GM21360 (cell line): ENCODE measurements at regions not wholly inside any gene's neighbourhood (a gene's known extent, or its start where the extent isn't known, plus 50 kb on each side); places are given as distances from the start of the nearest gene placed in this dataset.
"Not testable (repeated sequence)": the region's sequence is repeated elsewhere in the genome, so short reads cannot be mapped to it uniquely, and the experiment has no call there.

Experiments
- ATAC-seq: cut with Tn5 transposase; IDR thresholded peaks from one replicate; pipeline ENCODE4 v1.9.1; 2021; ENCODE audit warnings: mild to moderate bottlenecking, moderate library complexity; ENCODE audit not compliant: unreplicated experiment

GRCh38 chr9:82488313-82489200 is 500.0 kb downstream of the SPATA31D1 start:
- ATAC-seq = no peak

- no peak for ATAC-seq
Measured at GRCh38 chr9:82489201-82489821, 500.7 kb downstream of the SPATA31D1 start.

GRCh38 chr9:82490019-82490499 is 501.5 kb downstream of the SPATA31D1 start:
- ATAC-seq = no peak

DNA sequence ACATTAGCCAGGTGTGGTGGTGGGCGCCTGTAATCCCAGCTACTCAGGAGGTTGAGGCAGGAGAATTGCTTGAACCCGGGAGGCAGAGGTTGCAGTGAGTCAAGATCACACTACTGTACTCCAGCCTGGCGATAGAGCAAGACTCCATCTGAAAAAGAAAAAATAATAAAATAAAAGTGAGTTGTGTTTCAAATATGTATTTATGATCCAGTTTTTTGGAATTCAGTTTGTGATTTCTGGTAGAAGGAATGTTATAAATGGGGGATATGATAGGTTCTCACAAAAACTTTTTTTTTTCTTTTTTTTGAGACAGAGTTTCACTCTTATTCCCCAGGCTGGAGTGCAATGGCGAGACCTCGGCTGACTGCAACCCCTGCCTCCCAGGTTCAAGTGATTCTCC is 502.2 kb downstream of the SPATA31D1 start:
- ATAC-seq = not testable (repeated sequence)

DNA sequence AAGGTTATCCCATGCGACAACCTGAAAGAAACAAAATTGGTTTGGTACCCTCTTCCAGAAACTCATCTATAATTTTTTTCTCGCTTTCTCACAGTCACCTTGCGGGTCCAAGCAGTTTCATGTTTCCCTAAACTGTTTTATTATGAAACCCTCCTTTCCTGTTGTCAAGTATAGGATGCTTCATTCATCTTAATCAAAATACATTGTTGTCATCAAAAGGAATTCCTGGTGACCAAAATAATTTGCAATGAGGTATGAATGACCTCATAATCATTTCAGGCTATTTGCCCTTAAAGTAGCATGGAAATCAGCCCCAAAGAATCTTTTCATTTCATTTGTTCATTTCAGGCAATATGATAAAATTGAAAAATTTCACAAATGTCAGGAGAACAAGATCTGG is 503.0 kb downstream of the SPATA31D1 start:
- no peak for ATAC-seq

DNA sequence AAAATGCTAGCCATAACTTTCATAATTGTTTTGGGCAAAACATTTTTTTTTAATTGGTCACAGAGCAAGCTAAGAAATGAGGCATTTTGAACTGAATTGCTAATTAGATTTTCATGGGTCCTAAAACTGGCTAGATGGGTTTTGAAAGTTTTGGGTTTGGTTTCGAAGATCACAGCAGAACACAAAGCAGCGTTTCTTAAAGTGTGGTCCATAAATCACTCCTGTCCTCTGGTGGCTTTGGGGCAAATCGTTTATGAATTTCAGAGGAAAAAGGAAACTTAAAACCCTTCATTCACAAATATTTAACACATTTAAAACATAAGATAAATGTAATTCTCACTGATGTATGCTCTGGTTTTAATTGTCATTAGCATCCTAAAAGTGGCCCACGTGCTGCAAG is 503.7 kb downstream of the SPATA31D1 start:
- no peak for ATAC-seq

GRCh38 chr9:82495884-82496777 is 507.6 kb downstream of the SPATA31D1 start:
- no peak for ATAC-seq

- no peak for ATAC-seq
Measured at GRCh38 chr9:82498541-82499317, 510.2 kb downstream of the SPATA31D1 start.

DNA sequence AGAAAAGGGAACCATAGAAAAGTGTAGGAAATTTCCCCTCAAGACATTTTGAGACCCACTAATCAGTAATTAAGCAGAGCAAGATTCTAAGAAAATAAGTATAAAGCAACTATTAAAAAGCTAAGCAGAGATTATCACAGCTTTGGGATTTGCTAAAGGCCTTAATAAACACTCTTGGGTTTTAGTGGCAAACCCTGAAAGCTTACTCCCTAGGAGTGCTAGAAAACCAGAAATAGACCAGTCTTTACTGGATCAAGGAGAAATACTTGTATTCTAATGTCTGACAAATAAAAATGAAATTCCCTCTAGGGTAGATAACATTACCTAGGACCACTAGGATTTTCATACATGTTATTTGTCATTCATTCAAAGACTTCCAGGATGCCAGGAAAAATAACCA is 510.8 kb downstream of the SPATA31D1 start:
- ATAC-seq = no peak

DNA sequence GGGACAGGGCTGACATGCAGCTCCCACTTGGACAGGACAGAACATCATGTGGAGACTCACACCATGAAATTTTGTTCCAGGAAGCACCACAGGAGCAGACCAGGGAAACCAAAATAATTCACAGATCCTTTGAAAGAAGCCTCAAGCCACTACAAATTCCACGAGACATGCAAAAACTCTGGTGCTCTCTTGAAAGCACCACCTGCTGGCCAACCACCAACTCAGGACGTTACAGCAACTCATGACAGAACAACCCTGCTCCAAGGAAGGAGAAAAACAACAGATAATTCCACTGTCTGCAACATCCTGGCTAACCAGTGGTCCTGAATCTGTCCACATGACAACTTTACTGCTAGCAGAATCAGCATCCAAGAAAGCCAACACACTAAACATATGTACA is 516.0 kb downstream of the SPATA31D1 start:
- no peak for ATAC-seq

GRCh38 chr9:82511626-82512025 is 523.1 kb downstream of the SPATA31D1 start:
- no peak for ATAC-seq

DNA sequence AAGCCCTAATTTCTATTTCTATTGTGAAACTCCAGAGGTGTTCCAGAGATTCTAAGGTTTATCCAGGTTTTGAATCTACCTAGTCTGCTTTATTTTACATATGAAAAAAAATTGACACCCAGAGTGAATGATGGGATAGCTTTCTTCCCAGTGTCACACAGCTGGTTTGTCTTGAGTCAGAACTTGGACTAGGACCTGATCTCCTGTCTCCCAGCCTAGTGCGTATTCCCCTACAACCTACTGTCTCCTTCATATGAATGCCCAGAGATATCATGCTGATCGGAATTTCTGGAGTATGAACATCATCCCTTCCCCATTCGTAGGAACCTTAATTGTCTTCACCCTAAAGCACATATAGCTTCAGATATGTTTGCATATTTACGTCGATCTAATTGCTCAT is 524.2 kb downstream of the SPATA31D1 start:
- no peak for ATAC-seq

GRCh38 chr9:82513242-82513751 is 524.7 kb downstream of the SPATA31D1 start:
- ATAC-seq = no peak

DNA sequence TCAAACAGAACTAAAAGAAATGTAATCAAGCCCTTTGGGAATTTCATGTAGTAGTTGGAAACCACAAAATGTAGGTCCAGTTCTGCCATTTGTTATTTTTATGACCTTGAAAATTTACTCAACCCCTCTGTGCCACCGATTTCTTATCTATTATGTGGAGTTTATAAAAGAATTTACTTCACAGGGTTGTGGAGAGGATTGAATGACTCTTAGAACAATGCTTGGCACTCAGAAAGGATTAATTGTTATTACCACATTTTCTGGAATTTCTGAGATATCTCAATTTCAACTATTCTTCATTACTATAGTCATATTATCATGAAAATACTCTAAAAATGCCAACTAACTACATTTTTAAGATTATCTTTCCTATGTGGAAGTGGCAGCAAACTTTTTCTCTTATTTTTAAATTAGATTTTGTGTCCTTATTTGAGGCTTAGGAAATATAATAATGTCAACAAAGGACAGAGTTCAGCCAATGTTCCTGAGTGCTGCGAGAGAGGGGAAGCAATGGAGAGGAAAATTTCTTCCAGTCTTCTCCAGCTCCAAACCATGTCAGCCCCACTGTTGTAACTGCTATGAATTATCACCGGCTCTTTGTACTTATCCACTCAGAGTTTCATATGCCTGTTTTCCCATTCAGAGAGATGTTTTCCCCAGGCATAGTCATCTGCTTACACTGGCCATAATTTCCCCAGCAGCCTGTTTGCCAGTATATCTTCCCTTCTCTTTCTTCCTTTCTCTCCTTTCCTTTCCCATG is 525.6 kb downstream of the SPATA31D1 start:
- ATAC-seq = no peak

DNA sequence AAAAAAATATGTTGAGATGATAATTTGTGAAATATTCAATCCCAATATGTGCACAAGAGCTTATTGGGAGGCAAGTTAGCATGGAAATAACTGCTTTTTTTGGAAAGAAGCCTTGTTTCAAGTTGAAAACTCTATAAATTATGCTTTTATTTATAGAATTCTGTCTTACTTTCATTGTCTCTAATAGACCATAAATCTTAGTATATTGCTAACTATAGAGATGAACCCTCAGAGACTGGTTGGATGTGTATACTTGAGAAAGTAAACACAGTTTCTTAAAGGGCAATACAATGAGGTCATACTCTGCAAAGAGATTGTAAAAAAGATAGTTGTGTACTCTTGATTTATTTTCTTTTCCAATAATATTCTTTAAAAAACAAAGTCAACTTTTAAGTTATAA is 530.3 kb downstream of the SPATA31D1 start:
- ATAC-seq = no peak

- no peak for ATAC-seq
Measured at GRCh38 chr9:82519332-82519731, 530.8 kb downstream of the SPATA31D1 start.

- ATAC-seq = no peak
Measured at GRCh38 chr9:82524407-82524806, 535.8 kb downstream of the SPATA31D1 start.

DNA sequence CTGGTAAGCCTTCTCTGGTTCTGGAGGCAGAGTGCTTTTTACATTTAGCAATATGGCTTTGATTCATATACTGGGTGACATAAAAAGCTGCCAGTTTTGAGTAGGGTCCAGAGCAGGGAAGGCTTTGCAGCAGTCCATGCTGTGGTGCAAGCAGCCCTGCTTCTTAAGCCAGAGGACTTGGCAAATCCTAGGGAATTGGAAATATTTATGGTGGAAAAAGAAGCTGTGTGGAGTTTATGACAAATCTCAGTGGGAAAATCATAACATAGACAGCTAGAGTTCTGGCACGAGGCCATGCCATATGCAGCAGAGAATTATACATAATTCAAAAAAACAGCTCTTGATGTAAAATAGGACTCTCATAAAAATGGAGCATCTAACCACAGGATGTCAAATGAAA is 536.4 kb downstream of the RASEF start:
- ATAC-seq = no peak

DNA sequence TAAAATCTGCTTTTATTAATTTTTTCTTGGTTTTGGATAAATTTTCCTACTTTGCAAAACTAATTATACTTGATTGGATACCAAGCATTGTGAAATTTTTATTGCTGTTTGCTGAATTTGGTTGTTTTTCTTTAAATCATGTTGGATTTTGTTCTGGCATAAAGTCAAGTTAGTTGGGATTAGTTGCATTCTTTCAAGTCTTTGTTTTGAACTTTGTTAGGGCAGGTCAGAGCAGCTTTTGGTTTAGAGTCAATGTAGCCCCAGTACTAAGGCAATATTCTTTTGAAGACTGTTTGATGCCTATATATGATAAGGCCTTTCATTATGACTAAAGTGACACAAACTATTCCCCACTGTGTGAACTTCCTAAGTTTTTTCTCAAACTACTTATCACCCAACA is 531.1 kb downstream of the RASEF start:
- no peak for ATAC-seq
